ENCODE measurements at regions not wholly inside any gene's neighbourhood (a gene's known extent, or its start where the extent isn't known, plus 50 kb on each side); places are given as distances from the start of the nearest gene placed in this dataset.
"Not testable (repeated sequence)": the region's sequence is repeated elsewhere in the genome, so short reads cannot be mapped to it uniquely, and the experiment has no call there.

DNA sequence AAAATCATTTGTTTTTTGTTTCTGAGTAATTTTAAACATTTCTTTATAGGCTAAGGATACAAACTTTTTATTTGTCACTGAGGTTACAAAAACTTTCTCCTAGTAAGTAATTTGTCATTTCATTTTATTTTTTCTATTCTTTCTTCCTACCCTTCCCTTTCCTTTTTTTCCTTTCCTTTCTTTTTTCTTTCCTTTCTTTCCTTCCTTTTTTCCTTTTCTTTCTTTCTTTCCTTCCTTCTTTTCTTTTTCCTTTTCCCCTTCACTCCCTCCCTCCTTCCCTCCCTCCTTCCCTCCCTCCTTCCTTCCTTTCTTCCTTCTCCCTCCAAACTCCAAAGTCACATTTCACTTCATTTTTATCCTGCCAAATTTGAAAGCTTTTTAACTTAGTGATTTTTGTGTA, 115.1 kb upstream of the FAN1 start:
- Histone ChIP-seq H3K9me3 (ENCODE audit: control insufficient read depth in 4 of 4, low read length in 3 of 4) (no peaks in the 10 kb centered on the region), H3K27me3 (ENCODE audit: control insufficient read depth in 4 of 4, insufficient read depth in 4 of 4, low read length in 3 of 4) (no peaks in the 10 kb centered on the region), H3K4me1 (ENCODE audit: control insufficient read depth in 4 of 4, insufficient read depth in 4 of 4, low read length in 3 of 4) (no peaks in the 10 kb centered on the region), H3K4me3 (ENCODE audit: low read depth in 1 of 3, low read length in 3 of 3) (no peak overlapping the region), H3K36me3 (ENCODE audit: control insufficient read depth in 4 of 4, insufficient read depth in 3 of 4, low read depth in 1 of 4, low read length in 3 of 4) (no peaks in the 10 kb centered on the region), H3K27ac (ENCODE audit: low read depth in 1 of 2, low read length in 2 of 2) (no peak overlapping the region), H3K9ac (ENCODE audit: low read depth in 1 of 2, low read length in 2 of 2) (no peak overlapping the region)
- TF ChIP-seq TAF1 (conservative IDR thresholded peaks at IDR 0.05): no peak
- no peak for TF ChIP-seq FOXA2 (IDR thresholded peaks at IDR 0.05)
- TF ChIP-seq FOXA1 (IDR thresholded peaks at IDR 0.05): no peak
- no peak for TF ChIP-seq SP1 (IDR thresholded peaks at IDR 0.05)
- DNase-seq (ENCODE audit: low spot score): no peak

DNA sequence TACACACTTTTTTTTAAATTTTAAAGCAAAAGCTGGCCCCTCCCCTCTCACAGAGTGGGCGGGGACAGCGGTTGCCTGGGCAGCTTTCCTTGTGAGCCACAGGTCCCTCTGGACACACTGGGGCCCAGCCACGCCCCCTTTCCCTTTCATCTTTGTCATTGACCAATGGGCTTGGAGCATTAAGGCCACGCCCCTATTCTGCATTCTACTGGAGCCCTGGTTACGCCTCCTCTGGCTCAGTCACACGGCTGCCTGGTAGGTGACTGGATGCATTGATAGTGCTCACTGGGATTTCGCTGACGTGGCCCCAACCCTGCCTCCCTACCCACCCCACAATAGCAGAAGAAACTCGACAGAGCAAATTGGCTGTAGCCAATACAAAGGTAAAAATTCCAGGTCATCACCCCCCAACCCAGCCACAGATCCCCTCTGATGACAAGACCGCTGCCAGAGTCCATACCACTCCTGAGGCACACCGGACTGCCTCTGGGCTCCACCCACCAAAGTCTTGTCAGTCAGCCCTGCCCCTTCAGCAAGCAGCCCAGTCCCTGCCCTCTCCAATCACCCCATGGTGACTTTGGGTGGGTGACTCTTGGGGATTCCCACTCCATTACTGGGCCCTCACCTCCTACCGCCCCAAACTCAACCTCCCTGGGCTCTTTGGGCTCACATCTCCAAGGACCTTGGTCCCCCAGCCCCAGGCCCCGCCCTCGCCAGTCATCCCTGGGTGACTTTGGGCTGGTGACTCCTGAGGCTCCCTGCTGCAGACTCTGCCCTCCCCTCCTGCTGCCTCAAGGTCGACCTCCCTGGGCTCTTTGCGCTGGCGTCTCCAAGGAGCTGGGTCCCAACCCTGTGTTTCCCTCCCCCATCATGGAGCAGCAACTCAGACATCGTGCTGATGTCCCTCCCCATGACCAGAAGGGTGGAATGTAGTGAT, 112.2 kb upstream of the FAN1 start:
- H3K36me3 ChIP-seq (ENCODE audit: control insufficient read depth in 4 of 4, insufficient read depth in 3 of 4, low read depth in 1 of 4, low read length in 3 of 4): no peaks in the 10 kb centered on the region
- H3K4me1 ChIP-seq (ENCODE audit: control insufficient read depth in 4 of 4, insufficient read depth in 4 of 4, low read length in 3 of 4): no peaks in the 10 kb centered on the region
- H3K27ac ChIP-seq (ENCODE audit: low read depth in 1 of 2, low read length in 2 of 2): no peak overlapping the region
- H3K9me3 ChIP-seq (ENCODE audit: control insufficient read depth in 4 of 4, low read length in 3 of 4): no peaks in the 10 kb centered on the region
- H3K27me3 ChIP-seq (ENCODE audit: control insufficient read depth in 4 of 4, insufficient read depth in 4 of 4, low read length in 3 of 4): no peaks in the 10 kb centered on the region
- 91% methylated on average over 18 of the region's 18 CpGs for WGBS
- TF ChIP-seq HNF4A (conservative IDR thresholded peaks at IDR 0.05): no peak
- no peak for TF ChIP-seq EGR1 (IDR thresholded peaks at IDR 0.05; ENCODE audit: low read depth in 2 of 2)
- TF ChIP-seq JUND (IDR thresholded peaks at IDR 0.05): no peak
- TF ChIP-seq NR2F2 (IDR thresholded peaks at IDR 0.05): no peak
- no peak for TF ChIP-seq GABPA (IDR thresholded peaks at IDR 0.05 in 1 of 2, conservative IDR thresholded peaks at IDR 0.05 in 1 of 2)
- TF ChIP-seq RXRA (IDR thresholded peaks at IDR 0.05): no peak
- TF ChIP-seq RAD21 (IDR thresholded peaks at IDR 0.05): no peak
- TF ChIP-seq YY1 (IDR thresholded peaks at IDR 0.05): no peak
- no peak for TF ChIP-seq FOXA2 (IDR thresholded peaks at IDR 0.05)
- no peak overlapping the region for H3K9ac ChIP-seq (ENCODE audit: low read depth in 1 of 2, low read length in 2 of 2)
- H3K4me3 ChIP-seq (ENCODE audit: low read depth in 1 of 3, low read length in 3 of 3): no peak overlapping the region
- DNase-seq (ENCODE audit: low spot score): no peak

DNA sequence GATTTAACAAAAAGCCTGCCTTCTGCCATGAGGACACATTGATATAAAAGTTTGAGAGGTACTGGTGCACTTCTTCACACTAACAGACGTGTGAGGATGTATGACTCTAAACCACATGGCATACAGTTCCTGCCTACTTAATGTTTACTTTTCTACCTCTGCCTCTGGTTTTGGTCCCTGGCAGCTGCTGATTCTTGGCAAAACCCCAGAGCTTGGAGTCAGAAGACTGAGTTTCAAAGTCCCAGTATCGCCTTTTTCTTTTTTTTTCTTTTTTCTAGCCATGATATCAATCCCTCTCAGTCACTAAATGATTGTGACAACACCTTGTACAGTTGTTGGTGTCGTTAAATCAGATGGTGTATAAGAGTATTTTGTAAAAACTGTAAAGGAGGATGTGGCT, 110.9 kb upstream of the FAN1 start:
- H3K4me3 ChIP-seq (ENCODE audit: low read depth in 1 of 3, low read length in 3 of 3); H3K27me3 ChIP-seq (ENCODE audit: control insufficient read depth in 4 of 4, insufficient read depth in 4 of 4, low read length in 3 of 4); H3K27ac ChIP-seq (ENCODE audit: low read depth in 1 of 2, low read length in 2 of 2); H3K9me3 ChIP-seq (ENCODE audit: control insufficient read depth in 4 of 4, low read length in 3 of 4); H3K36me3 ChIP-seq (ENCODE audit: control insufficient read depth in 4 of 4, insufficient read depth in 3 of 4, low read depth in 1 of 4, low read length in 3 of 4); H3K4me1 ChIP-seq (ENCODE audit: control insufficient read depth in 4 of 4, insufficient read depth in 4 of 4, low read length in 3 of 4); H3K9ac ChIP-seq (ENCODE audit: low read depth in 1 of 2, low read length in 2 of 2); DNase-seq (ENCODE audit: low spot score): not testable (repeated sequence)
- peak in 1 of 2 donors; percentile 28 for TF ChIP-seq HNF4A (conservative IDR thresholded peaks at IDR 0.05)
- WGBS: 31% methylated on average over 3 of the region's 3 CpGs

DNA sequence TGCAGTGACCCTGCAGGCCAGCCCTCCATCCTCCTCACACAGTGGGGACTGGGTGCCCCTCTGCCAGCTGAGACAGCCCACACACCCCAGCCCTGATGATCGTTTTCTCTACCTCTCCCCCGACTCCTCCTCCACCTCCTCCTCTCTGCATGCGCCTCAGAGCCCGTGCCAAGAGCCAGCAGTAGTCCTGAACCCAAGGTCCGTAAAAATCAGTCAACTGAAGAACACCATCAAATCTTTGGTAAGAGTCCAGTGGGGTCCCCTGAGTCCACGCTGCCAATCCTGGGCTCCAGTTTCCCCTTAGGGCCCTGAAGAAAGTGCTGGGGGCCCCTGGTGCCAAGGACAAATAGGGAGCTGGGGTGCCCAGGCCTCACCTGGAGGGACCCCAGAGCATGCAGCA, 109.3 kb upstream of the FAN1 start:
- no peak overlapping the region for H3K9ac ChIP-seq (ENCODE audit: low read depth in 1 of 2, low read length in 2 of 2)
- H3K9me3 ChIP-seq (ENCODE audit: control insufficient read depth in 4 of 4, low read length in 3 of 4): no peaks in the 10 kb centered on the region
- TF ChIP-seq, protein P1, sequence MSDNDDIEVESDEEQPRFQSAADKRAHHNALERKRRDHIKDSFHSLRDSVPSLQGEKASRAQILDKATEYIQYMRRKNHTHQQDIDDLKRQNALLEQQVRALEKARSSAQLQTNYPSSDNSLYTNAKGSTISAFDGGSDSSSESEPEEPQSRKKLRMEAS (IDR thresholded peaks at IDR 0.05): no peak
- TF ChIP-seq JUND (IDR thresholded peaks at IDR 0.05): no peak
- H3K4me1 ChIP-seq (ENCODE audit: control insufficient read depth in 4 of 4, insufficient read depth in 4 of 4, low read length in 3 of 4): no peaks in the 10 kb centered on the region
- H3K27ac ChIP-seq (ENCODE audit: low read depth in 1 of 2, low read length in 2 of 2): no peak overlapping the region
- no peak overlapping the region for H3K4me3 ChIP-seq (ENCODE audit: low read depth in 1 of 3, low read length in 3 of 3)
- no peaks in the 10 kb centered on the region for H3K27me3 ChIP-seq (ENCODE audit: control insufficient read depth in 4 of 4, insufficient read depth in 4 of 4, low read length in 3 of 4)
- no peak for DNase-seq (ENCODE audit: low spot score)
- WGBS: 90% methylated on average over 6 of the region's 6 CpGs
- no peaks in the 10 kb centered on the region for H3K36me3 ChIP-seq (ENCODE audit: control insufficient read depth in 4 of 4, insufficient read depth in 3 of 4, low read depth in 1 of 4, low read length in 3 of 4)

Data from liver (tissue), 7 donors.